ENCODE measurements at regions not wholly inside any gene's neighbourhood (a gene's known extent, or its start where the extent isn't known, plus 50 kb on each side); places are given as distances from the start of the nearest gene placed in this dataset.
A peak's percentile ranks its signal among the peaks of the same experiment; 100 is the strongest.
"Not testable (repeated sequence)": the region's sequence is repeated elsewhere in the genome, so short reads cannot be mapped to it uniquely, and the experiment has no call there.

DNA sequence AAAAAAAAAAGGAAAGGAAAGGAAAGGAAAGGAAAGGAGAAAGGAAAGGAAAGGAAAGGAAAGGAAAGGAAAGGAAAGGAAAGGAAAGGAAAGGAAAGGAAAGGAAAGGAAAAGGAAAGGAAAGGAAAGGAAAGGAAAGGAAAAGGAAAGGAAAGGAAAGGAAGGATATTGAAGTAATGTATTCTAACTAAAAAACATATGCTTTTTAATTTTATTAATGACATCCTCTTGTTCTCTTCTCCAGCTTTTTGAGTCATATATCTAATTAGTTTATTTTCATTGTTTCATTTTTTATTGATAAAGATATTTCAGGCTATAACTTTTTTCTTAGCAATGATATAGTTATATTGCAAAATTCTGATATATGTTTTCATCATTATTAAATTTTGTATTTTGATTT lies 585.8 kb upstream of the ARID1B start:
- H3K4me3 Mint-ChIP-seq; H3K9me3 Mint-ChIP-seq; H3K4me1 Mint-ChIP-seq (ENCODE audit: low read depth in 2 of 2); ATAC-seq; H3K27ac Mint-ChIP-seq; H3K27me3 Mint-ChIP-seq; DNase-seq (ENCODE audit: low spot score); H3K36me3 Mint-ChIP-seq: not testable (repeated sequence)

DNA sequence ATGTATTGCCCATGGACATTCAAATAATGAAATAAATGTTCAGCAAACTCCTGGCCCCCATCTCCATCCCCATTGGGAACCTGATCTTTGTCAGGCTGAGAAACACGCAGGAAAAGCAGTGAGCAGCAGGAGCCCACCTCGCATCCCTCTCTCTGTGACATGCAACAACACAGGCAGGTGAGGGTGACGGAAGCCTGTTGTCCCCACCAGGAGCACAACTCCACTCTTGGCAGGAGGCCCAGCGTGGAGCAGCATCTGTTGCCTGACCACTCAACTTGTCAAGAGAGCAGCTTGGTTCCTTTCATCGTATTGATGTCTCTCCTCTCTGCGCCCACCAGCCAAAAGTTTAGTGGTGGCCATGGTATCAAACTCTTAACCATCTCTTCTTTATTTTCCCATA lies 586.9 kb upstream of the ARID1B start:
- Mint-ChIP-seq H3K27me3 (no peaks in the 10 kb centered on the region), H3K4me3 (no peak overlapping the region), H3K9me3 (peaks cover 4% of the 10 kb centered on the region), H3K36me3 (no peaks in the 10 kb centered on the region), H3K27ac (no peak overlapping the region), H3K4me1 (ENCODE audit: low read depth in 2 of 2) (no peaks in the 10 kb centered on the region)
- ATAC-seq (no peak), DNase-seq (ENCODE audit: low spot score) (no peak)

DNA sequence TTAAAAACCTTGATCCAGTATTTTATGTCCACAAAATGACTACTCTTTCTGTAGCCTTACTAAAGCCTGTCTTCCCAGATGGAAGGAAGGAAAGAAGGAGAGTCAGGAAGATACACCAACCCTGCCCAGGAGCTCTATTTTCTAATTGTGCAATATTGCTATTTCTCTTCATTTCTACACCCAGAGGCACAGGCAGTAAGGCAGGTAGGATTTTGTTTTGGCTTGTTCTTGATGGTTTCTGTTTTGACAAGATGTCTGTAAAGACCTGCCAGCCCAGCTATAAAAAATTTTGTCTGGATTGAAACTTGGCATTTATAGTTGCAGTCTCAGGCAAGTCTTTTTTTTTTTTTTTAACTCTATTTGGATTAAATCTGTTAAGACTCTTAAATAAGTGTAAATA lies 587.5 kb upstream of the ARID1B start:
- no peaks in the 10 kb centered on the region for H3K27me3 Mint-ChIP-seq
- no peak overlapping the region for H3K4me3 Mint-ChIP-seq
- H3K36me3 Mint-ChIP-seq, result no peaks in the 10 kb centered on the region
- ATAC-seq, result no peak
- peaks cover 4% of the 10 kb centered on the region for H3K9me3 Mint-ChIP-seq
- DNase-seq (ENCODE audit: low spot score), result no peak
- H3K4me1 Mint-ChIP-seq (ENCODE audit: low read depth in 2 of 2), result no peaks in the 10 kb centered on the region
- H3K27ac Mint-ChIP-seq, result no peak overlapping the region

DNA sequence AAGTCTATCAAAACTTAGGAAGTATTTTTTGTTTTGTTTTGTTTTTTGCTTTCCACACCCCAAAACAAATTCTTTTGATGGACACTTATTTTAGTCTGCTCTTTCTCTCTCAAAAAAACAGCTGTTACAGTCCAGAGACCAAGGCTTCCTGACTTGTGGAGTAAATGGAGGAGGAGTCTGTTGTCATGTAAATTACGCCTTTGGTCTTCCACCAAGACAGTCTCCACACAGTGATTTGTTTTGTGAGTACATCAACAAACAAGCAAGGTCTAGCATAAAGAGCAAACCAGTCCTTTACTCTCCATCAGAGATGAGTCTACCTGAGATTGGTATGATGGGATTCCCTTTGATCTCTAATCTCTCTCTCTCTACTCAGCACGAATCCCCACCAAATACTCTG lies 588.0 kb upstream of the ARID1B start:
- no peaks in the 10 kb centered on the region for H3K27me3 Mint-ChIP-seq
- no peak overlapping the region for H3K27ac Mint-ChIP-seq
- ATAC-seq, result no peak
- peaks cover under 1% of the 10 kb centered on the region for H3K9me3 Mint-ChIP-seq
- H3K36me3 Mint-ChIP-seq, result no peaks in the 10 kb centered on the region
- no peak for DNase-seq (ENCODE audit: low spot score)
- H3K4me1 Mint-ChIP-seq (ENCODE audit: low read depth in 2 of 2), result no peaks in the 10 kb centered on the region
- H3K4me3 Mint-ChIP-seq, result no peak overlapping the region

DNA sequence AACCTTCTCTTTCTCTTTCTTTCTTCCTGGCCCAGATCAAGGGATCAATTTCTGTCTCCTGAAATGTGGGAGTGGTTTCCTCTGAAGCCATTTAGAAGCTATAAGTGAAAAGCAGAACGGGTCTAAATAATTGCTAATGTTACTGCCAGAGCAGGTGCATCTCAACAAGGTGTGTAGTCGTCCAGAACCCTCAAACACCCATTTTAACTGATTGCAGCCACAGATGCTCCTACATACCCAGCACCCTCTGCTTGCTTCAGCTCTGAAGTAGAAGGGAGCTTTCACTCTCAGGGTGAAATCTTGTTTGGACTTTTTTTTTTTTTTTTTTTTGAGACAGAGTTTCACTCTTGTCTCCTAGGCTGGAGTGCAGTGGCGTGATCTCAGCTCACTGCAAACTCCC lies 592.1 kb upstream of the ARID1B start:
- Mint-ChIP-seq H3K27me3 (no peaks in the 10 kb centered on the region), H3K9me3 (no peaks in the 10 kb centered on the region), H3K4me3 (no peak overlapping the region), H3K27ac (no peak overlapping the region), H3K4me1 (ENCODE audit: low read depth in 2 of 2) (no peaks in the 10 kb centered on the region), H3K36me3 (no peaks in the 10 kb centered on the region)
- DNase-seq (ENCODE audit: low spot score) (no peak), ATAC-seq (no peak)

DNA sequence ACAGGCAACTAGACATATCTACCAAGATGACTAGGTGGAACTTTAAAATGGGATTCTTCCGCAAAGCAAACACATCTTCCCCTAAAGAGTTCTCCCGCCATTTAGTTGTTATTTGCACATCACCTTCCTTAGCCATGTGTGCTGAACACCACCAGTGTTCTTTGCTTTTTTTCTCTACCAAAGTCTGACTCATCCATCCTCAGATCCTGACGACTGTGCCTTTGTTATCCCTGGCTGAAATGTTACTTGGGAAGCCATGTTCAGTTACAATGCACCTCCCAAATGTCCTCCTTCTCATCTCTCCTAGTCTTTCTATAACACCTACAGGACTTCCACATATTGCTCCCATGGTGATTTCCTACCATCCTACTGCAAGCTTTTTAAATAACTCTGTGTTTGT lies 593.5 kb upstream of the ARID1B start:
- no peaks in the 10 kb centered on the region for H3K27me3 Mint-ChIP-seq
- no peak for DNase-seq (ENCODE audit: low spot score)
- ATAC-seq, result no peak
- H3K27ac Mint-ChIP-seq, result no peak overlapping the region
- no peaks in the 10 kb centered on the region for H3K4me1 Mint-ChIP-seq (ENCODE audit: low read depth in 2 of 2)
- H3K4me3 Mint-ChIP-seq, result no peak overlapping the region
- H3K9me3 Mint-ChIP-seq, result no peaks in the 10 kb centered on the region
- H3K36me3 Mint-ChIP-seq, result no peaks in the 10 kb centered on the region

DNA sequence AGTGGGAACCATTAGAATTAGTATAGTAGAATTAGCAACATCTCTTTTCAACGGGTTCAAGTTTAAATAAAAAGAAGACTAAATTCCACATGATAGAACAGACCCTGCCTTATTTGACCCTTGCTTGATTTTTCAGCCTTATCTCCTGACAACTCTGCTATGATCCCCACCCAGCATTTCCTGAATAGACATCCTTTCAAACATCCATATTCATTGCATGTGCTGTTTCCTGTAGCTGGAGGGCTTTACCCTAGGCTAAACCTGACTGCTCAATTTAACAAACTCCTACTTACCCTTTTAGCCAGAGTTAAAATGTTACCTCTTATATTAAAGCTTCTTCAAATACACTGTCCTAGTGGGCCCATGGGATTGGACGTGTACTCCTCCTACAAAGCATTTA lies 594.8 kb upstream of the ARID1B start:
- ATAC-seq (no peak), DNase-seq (ENCODE audit: low spot score) (no peak)
- Mint-ChIP-seq H3K27me3 (no peaks in the 10 kb centered on the region), H3K4me3 (no peak overlapping the region), H3K4me1 (ENCODE audit: low read depth in 2 of 2) (no peaks in the 10 kb centered on the region), H3K36me3 (no peaks in the 10 kb centered on the region), H3K9me3 (peaks cover 4% of the 10 kb centered on the region), H3K27ac (no peak overlapping the region)

DNA sequence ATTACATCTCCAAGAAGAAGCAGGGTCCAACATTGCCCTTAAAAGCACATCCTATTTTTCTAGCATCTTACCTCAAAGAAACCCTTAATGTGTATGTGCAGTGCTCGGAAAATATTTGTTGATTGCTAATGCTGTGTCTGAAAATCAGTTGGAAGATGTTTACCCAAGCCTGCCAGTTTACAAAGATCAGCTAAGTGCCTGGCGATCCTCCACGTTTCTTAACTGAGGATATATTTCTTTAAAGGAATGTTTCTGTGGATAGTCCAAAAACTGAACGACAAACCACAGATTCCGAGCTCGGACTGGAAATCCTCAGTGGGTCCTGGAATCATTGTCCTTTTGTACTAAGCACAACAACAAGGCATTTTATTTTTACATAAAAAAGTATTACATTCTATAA lies 595.7 kb upstream of the ARID1B start:
- ATAC-seq, result no peak
- H3K4me3 Mint-ChIP-seq, result no peak overlapping the region
- no peak for DNase-seq (ENCODE audit: low spot score)
- peaks cover 4% of the 10 kb centered on the region for H3K9me3 Mint-ChIP-seq
- H3K27me3 Mint-ChIP-seq, result no peaks in the 10 kb centered on the region
- H3K36me3 Mint-ChIP-seq, result no peaks in the 10 kb centered on the region
- no peak overlapping the region for H3K27ac Mint-ChIP-seq
- no peaks in the 10 kb centered on the region for H3K4me1 Mint-ChIP-seq (ENCODE audit: low read depth in 2 of 2)

DNA sequence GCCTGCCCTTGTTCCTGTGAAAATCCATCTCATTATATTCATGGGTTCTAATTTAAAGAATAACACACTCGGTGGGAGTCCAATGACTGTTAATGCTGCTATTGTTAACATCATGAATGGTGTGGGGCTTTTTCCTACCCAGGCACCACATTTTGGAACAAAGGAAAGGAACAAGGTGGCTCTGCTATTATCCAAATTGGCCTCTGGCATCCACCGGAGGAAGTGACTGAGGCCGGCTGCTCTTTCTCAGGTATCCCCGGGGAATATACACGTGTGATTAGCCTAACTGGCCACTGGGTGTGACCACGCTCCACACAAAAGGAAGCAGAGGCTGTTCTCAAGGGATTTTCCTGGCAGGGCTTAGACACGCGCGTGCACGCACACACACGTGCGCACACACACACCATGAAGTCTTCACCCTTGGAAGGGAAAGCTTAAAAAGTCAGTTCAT lies 601.2 kb upstream of the ARID1B start:
- Mint-ChIP-seq H3K9me3 (peaks cover 4% of the 10 kb centered on the region), H3K4me1 (ENCODE audit: low read depth in 2 of 2) (no peaks in the 10 kb centered on the region), H3K27ac (no peak overlapping the region), H3K36me3 (no peaks in the 10 kb centered on the region), H3K4me3 (no peak overlapping the region), H3K27me3 (no peaks in the 10 kb centered on the region)
- ATAC-seq (no peak), DNase-seq (ENCODE audit: low spot score) (no peak)

DNA sequence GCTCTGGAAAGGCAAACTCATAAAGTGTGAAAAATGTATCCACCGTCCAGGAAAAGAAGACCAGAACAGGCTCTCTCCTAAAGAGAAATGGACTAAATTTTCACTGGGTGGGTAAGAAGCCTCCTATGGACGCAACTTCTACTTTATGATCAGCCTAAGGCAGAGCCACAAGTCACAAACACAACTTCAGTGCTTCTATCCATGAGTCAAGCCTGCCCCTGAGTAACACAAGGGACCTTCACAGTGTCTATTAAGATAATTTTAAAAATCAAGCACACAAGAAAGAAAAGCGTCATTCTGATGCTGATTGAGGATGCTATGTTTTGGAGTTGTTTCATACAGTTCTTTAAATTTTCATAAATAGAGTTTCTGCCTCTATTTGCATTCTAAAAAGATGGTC lies 601.7 kb upstream of the ARID1B start:
- H3K4me1 Mint-ChIP-seq (ENCODE audit: low read depth in 2 of 2), result no peaks in the 10 kb centered on the region
- no peak for DNase-seq (ENCODE audit: low spot score)
- H3K27me3 Mint-ChIP-seq, result no peaks in the 10 kb centered on the region
- H3K4me3 Mint-ChIP-seq, result no peak overlapping the region
- H3K36me3 Mint-ChIP-seq, result no peaks in the 10 kb centered on the region
- H3K27ac Mint-ChIP-seq, result no peak overlapping the region
- no peak for ATAC-seq
- peaks cover 4% of the 10 kb centered on the region for H3K9me3 Mint-ChIP-seq

DNA sequence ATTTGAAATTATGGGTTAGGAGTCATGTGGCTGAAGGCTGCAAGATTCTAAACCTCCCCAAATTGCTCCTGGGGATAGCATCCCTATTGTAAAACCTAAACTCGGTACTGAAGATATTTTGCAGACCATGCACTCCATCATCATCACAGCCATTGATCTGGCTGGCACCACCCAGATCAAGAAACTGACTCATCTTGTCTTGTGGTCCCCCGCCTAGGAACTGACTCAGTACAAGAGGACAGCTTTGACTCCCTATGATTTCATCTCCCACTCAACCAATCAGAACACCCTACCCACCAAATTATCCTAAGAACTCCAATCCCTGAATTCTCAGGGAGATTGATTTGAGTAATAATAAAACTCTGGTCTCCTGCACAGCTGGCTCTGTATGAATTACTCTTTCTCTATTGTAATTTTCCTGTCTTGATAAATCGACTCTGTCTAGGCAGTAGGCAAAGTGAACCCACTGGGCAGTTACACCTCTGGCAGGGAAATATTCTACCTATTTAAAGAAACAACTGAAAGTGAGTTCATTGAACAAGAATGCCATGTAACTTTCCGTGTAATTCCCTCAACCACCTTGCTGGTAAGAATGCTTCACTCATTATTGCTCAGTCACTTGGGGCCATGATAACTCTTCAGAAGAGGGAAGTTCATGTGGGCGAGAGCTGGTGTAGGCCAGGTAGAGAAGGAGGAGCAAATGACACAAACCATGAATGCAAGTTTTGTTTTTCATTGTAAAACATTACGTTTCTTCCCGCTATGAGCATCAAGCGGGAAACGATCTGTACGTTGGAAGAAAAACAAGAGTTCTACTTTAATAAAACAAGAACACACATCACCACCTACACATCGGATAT lies 602.9 kb upstream of the ARID1B start:
- Mint-ChIP-seq H3K4me3 (no peak overlapping the region), H3K27ac (peak overlapping the region in 1 of 2 donors; percentile 40), H3K4me1 (ENCODE audit: low read depth in 2 of 2) (no peaks in the 10 kb centered on the region), H3K27me3 (no peaks in the 10 kb centered on the region), H3K9me3 (peaks cover 4% of the 10 kb centered on the region), H3K36me3 (no peaks in the 10 kb centered on the region)
- ATAC-seq (peak; percentile 59 to 70), DNase-seq (ENCODE audit: low spot score) (no peak)

DNA sequence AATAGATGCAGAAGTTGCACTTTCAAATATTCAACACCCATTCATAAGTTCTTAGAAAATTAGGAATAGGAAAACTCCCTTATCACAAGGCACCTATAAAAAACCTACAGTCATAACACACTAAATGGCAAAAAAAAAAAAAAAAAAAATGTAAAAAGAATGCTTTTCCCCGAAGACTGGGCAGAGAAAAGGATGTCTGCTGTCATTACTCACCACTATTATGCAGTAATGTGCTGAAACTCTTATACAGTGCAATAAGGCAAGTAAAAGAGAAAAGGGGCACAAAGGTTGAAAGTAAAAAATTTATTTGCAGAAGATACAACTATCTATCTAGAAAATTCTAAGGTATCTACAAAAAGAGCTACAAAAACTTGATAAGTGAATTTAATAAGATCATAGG lies 607.8 kb upstream of the ARID1B start:
- Mint-ChIP-seq H3K4me1 (ENCODE audit: low read depth in 2 of 2) (no peaks in the 10 kb centered on the region), H3K36me3 (no peaks in the 10 kb centered on the region), H3K9me3 (no peaks in the 10 kb centered on the region), H3K4me3 (no peak overlapping the region), H3K27me3 (peaks cover 0 to 4% of the 10 kb centered on the region in 2 donors), H3K27ac (no peak overlapping the region)
- DNase-seq (ENCODE audit: low spot score), result no peak
- ATAC-seq, result no peak

DNA sequence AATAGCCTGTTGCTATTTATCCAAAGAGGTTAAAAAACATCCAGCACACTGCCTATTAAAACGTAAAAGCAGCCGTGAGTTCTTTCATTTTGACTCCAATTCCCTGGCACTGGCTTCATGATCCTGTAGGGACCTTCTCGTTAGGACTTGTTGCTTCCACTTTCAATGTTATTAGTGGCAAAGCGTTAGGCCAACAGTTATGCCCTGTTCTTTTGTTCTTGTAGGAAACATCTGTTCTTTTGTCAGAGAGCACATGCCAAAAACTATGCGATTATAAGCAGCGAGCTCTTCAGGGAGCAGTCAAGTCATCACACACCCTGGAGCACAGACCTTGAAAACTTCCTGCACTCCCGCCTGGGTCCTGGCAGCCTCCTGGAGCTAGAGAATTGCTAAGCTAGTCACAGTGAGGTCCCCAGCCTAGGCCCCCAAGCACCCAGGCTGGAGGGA lies 609.5 kb upstream of the ARID1B start:
- Mint-ChIP-seq H3K4me1 (ENCODE audit: low read depth in 2 of 2) (no peaks in the 10 kb centered on the region), H3K27ac (no peak overlapping the region), H3K36me3 (no peaks in the 10 kb centered on the region), H3K9me3 (no peaks in the 10 kb centered on the region), H3K4me3 (no peak overlapping the region), H3K27me3 (peaks cover 0 to 9% of the 10 kb centered on the region in 2 donors)
- no peak for ATAC-seq
- DNase-seq (ENCODE audit: low spot score), result no peak

DNA sequence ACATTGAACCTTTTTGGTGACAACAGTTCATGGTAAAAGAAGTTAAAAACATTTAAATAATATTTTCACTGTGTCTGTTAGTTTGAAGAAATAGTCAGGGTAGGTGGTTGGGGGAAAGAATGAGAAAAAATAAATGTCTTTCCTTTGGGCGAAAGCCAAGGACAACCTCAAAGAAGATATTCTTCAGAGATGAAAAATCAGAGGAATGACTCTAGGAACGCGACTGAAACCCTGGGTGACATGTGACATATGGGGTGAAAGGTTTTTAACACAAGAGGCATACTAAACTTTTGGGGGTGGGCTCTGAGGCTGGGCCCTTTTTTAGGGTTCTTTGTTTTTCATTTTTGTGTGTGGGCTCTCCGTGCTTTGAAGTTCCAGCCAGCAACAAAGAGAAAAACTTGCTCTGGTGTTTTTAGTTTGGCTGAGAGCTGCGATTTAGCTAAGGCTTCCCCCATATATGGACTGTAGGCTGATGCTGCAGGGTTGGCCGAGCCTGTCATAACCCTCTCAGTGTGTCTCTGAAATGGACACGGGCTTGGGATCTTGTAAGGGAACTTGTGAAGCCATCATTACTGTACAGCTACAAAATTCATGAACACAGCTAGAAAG lies 610.1 kb upstream of the ARID1B start:
- H3K4me1 Mint-ChIP-seq (ENCODE audit: low read depth in 2 of 2), result no peaks in the 10 kb centered on the region
- no peaks in the 10 kb centered on the region for H3K9me3 Mint-ChIP-seq
- H3K27me3 Mint-ChIP-seq, result peaks cover 0 to 9% of the 10 kb centered on the region in 2 donors
- H3K36me3 Mint-ChIP-seq, result no peaks in the 10 kb centered on the region
- ATAC-seq, result no peak
- no peak overlapping the region for H3K27ac Mint-ChIP-seq
- H3K4me3 Mint-ChIP-seq, result no peak overlapping the region
- DNase-seq (ENCODE audit: low spot score), result no peak

Measured in natural killer cell treated with Interleukin-12 subunit alpha and Interleukin-12 subunit beta and Interleukin-15 and Interleukin-18, amount 100 ng/mL, for 72 hours (primary cell).